ENCODE measurements at regions not wholly inside any gene's neighbourhood (a gene's known extent, or its start where the extent isn't known, plus 50 kb on each side); places are given as distances from the start of the nearest gene placed in this dataset.

- TF ChIP-seq POLR2A (IDR thresholded peaks at IDR 0.05; ENCODE audit: low read length) (no peak), GATA1 (IDR thresholded peaks at IDR 0.05; ENCODE audit: low read depth, low read length) (no peak)
Observed at GRCh38 chr6:104282581-104282980, 577.1 kb downstream of the HACE1 start.
